ENCODE measurements at regions not wholly inside any gene's neighbourhood (a gene's known extent, or its start where the extent isn't known, plus 50 kb on each side); places are given as distances from the start of the nearest gene placed in this dataset.

DNA sequence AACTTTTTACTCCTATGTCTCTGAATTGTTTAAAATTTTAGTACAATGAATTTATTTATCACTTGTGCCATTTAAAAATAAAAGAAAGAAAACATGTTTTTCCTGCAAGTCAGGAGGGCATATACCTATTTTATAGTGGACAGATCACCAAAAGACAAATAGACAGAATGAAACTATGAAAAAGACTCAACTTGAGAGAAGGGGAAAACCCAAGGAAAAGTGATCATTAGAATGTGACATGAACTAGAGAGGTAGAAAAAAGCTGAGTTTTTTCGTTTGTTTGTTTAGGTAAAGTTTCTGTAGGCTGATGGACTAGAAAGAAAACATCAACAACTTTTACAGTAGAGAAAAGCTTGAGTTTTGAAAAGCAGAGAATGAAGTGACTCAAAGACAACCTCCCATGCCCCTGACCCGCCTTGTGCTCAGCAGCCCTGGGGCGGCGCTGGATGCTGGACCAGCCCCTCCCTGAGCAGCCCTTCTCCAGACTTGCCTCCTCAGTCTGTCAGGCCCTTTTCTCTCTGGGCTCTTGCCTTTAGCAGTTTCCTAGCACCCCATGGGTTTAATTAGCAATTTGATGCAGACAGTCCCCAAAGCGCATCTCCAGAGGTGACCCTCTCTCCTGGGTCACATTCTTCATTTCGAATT is 95.1 kb upstream of the ARID2 start:
- no peak for FAIRE-seq

DNA sequence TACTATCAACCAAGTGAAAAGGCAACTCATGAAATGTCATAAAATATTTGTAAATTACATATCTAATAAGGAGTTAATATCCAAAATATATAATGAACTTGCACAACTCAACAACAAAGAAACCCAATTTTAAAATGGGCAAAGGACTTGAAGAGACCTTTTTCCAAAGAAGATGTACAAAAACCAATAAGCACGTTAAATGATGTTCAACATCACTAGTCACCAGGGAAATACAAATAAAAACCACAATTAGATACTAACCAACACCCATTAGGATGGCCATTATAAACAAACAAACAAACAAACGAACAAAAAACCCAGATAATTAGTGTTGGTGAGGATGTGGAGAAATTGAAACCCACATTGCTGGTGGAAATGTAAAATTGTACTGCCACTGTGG is 92.3 kb upstream of the ARID2 start:
- no peak for FAIRE-seq

DNA sequence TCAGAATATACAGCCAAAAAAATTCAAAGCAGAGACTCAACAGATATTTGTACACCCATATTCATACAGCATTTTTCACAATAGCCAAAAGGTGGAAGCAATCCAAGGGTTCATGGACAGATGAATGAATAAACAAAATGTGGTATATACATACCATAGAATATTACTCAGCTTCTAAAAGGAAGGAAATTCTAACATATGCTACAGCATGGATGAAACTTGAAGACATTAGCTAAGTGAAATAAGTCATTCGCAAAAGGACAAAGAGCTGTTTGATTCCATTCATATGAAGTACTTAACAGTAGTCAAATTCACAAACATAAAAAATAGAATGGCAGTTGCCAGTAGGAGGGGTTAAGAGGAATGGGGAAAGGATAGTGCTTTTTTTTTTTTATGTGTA is 91.8 kb upstream of the ARID2 start:
- FAIRE-seq: no peak

DNA sequence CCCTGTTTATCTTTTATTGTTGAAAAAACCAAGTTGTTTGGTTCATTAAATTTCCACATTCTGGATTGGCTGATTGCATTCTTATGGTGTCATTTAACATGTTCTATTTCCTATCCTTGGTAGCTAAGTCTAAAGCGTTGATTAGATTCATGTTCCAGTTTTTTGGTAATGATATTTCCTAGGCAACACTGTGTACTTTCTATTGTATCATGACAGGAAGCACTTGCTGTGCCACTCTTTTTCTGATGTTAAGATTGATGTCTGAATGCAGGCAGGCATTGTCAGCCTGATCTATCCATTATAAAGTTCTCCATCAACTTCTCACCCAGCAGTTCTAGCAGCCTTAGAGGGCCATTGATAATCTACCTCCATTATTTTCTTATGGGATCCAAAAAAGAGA is 91.1 kb upstream of the ARID2 start:
- no peak for FAIRE-seq

DNA sequence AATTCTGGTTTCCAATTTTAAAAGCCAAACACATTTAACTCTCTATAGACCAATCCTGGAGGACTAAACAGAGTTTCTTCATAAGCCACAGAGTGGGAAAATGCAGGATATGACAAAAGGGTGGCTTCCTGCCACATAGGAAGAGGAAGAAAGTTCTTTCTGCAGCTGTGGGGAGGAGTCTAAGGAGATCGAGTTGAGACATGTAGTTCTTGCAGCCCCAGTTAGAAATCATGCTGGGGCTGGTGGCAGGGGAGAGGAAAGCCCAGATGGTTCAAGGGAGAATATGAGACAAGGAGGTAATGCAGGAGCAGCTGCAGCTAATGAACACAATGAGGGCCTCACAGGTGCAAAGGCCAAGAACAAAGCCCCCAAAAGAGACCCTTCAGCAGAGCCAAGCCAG is 85.0 kb upstream of the ARID2 start:
- FAIRE-seq: no peak

DNA sequence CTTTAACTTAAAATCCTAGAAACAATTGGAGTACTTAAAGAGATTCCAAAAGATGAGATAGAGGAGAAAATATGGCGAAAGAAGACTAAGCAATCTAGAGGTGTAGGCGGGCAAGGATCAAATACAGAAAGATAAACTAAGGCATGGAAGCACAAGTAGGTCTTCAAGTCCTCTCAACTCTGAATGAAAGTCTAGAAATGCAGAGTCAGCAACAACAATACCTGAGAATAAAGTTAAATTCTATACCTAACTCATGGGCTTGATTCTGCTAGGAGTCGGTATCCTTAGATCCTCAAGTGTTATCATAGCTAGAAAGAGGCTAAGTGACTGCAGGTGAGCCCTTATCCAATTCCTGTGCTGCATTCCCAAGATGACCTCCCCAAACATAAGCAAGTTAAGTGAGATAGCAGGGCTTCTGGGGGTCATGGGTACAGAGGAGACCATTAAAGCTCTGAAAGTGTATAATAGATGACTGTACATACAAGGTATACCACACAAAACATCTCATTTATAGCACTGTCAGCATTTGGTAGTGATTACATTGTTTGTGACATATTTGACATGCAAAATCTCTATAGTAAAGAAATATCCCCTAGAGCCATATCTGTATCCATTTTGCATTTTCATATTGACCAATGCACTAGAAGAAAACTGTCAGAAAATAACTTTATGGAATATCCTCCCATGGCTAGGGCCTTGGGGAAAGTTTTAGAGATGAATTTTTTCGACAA is 82.5 kb upstream of the ARID2 start:
- no peak for FAIRE-seq

DNA sequence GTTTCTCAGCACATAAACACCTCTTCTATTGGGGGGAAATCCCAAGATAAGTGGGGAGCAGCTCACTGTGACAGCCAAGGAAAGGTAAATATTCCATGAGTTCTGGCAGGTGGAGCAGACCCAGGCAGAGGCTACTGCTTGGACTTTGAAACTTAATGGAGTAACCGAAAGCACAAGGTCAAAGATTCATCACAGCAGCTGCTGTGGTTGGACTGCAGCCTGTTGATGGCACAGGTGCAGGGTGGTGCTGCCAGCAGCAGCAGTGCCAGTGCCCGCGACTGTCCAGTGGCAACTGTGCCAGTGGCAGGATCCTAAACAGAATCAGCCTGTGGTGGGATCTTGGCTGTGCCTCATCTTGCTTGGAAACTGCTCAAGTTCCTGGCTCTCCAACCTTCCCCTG is 81.4 kb upstream of the ARID2 start:
- FAIRE-seq: no peak

DNA sequence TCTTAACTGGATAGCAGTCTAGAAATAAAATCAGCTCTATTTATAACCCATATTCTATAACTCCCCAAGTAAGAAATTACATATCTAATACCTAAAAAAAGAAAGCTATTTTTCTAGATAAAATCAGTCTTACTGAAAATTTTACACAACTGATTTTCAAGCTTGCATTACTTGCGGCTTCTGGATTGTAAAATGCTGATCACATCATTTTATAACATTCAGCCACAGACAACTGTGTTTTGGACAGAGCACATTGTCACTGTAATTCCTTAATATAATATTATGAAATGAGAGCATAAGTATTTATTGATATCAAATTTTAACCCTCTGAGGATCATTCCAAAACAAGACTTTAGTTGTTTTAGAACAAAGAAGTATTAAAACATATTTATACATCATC is 78.5 kb upstream of the ARID2 start:
- FAIRE-seq: no peak

DNA sequence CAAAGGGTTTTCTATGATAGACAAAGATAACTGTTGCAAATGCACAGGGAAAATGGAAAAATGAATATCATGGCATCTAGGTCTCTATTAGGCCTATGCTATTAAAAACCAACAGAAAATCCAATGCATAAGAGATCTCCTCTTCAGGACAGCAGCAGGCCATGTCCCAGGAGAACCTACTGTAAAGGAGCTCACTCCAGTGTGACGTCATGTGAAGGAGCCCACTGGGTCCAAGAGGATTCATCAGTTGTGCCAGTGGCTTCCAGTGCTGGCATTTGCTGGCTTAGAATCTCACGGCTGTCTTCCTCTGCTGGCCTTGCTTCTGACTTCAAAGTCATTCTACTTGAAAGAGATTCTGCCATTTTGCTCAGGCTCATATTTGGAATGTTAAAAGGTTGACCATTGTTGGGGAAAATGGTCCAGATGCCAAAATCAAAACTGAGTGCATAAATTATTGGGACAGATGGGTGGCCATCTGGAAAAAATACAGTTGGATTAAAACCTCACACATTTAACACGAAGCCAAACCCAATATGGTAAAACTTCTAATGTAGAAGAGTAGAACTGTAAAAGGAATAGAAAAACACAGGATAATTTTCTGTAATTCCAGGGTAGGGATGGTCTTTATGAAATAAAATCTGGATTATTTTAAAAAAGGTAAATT is 75.4 kb upstream of the ARID2 start:
- FAIRE-seq: no peak

DNA sequence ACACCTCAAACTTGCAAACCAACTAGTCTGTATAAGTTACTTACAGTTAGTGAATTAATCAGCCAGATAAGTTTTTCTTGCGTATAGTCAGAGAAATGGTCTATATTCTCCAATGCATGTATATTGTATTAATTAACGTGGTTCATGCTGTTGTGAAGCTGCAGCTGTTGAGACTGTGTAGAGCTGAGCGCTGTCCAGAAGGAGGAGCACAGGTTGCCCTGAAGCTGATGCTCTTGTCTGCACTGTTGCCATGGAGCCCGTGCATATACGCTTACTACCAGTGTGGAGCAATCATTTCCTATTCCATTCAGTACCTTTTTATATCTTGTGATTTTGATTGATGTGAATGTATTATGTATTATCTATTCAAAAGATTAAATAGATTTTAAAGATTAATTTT is 74.3 kb upstream of the ARID2 start:
- no peak for FAIRE-seq

DNA sequence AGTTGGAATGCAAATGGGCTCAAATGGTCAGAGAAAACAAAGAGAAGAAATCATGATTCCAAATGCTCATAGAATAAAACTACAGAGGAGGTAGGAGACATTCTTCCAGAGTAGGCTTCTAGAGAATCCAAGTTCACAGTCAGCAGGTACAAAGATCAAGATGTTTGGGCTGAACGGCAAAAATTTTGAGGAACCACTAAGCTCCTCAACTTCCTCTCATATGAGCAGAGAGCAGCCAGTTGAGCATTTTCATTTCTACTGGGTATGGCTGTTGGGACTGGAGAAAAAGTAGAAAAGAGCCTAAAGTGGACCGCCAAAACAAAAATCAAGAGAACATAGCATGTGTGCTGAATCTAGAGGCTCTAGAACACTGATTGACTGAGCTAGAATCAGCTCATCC is 73.8 kb upstream of the ARID2 start:
- FAIRE-seq: no peak

DNA sequence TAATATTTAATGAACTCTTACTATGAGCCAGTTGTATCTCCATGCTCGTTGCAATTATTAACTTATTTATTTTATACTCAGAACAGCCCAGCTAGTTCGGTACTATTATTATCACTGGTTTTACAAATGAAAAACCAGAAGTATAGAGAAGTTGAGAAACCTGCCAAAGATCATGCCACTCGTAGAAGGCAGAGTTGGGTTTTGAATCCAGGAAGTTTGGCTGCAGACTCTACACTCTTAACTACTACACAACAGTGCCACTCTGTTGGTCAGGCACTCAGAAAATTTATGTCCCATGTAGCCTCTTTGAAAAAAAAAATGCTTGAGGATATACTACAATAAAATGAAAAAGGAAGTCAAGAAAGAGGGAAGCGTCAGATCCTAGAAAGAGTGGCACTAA is 71.5 kb upstream of the ARID2 start:
- FAIRE-seq: no peak

DNA sequence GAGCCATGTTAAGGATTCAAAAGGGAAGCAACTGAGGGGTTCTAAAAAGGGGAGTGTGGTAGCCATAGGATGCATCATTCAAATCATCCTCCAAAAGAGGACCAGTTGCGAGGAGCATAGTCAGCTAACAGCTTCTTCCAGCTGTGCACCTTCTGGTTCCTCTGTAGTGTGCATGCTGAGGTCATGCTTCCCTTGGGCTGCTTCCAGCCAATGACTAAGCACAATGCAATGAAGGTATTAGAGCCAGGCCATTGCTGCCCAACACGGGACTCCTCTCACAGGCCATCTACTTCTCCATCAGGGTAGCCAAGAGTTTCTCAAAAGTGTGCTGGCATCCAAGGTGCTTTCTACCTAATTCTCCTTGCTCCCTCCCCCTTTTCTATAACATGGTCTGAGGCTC is 69.2 kb upstream of the ARID2 start:
- FAIRE-seq: no peak

DNA sequence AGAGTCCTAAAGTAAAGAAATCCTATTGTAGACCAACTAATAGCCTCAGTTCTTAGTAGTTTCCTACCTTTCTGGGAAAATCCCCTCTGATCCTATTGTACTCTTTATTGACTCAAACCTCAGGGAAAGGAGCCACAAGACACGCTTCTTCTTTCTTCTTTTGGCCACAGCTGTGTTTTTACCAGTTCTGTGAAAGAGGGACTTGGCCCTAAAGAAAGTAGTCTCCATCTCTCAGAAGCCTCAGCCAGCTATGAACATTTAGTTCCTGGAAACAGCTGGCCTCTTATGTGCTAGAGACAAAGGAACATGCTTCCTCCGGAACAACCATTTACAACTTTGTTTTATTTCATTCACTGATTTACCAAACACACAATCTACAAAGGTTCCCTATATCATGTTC is 66.1 kb upstream of the ARID2 start:
- FAIRE-seq: no peak

DNA sequence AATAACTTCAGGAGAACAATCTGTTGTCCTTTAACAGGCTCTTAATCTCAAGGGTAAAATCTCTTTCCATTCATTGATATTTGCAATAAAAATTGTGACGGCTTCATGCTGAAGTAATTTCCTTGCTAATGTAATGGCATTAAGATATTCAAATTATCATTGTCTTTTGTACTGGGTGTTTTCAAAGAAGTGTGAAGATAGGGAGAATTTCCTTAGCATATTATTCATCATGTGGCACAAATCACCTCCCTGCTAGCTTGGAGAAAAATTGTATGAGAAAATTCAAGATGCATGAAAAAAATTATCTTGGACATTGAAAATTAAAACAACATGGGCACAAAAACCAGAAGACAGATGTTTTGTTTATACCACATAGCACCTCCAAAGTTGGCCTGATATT is 63.6 kb upstream of the ARID2 start:
- no peak for FAIRE-seq

DNA sequence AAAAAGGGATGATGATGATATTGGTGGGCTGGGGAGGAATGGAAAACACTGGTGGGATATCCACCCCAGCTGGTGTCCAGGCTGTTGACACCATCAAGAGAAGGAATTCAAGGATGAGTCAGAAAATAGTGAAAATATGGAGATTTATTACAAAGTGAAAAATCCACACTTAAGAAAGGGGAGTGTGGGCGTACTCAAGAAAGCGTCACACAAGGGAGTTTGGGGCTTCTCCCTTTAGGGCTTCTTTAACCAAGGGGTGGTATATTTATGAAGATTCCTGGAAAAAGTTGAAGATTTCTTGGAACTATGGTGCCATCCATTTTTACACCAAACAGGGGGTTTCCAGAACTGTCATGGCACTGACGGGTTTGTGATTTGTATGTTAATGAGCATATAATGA is 63.1 kb upstream of the ARID2 start:
- FAIRE-seq: no peak

DNA sequence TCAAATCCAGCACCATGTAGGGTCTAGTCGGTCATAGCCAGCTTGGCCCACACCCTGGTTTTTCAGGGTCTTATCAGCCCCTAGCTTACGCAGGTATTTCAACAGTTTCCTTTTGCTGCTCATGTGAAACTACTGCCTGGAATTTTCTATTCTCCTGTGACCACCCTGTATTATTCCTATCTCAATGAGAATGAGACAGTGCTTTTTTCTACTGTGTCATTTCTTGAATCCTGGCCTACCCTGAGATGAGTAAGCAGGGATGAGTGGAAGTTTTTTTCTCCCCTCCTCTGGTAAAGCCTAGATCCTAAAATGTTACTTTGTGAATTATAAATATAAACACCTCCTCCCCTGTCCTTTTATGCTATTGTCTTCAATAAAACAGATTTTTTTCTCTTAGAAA is 62.7 kb upstream of the ARID2 start:
- no peak for FAIRE-seq

DNA sequence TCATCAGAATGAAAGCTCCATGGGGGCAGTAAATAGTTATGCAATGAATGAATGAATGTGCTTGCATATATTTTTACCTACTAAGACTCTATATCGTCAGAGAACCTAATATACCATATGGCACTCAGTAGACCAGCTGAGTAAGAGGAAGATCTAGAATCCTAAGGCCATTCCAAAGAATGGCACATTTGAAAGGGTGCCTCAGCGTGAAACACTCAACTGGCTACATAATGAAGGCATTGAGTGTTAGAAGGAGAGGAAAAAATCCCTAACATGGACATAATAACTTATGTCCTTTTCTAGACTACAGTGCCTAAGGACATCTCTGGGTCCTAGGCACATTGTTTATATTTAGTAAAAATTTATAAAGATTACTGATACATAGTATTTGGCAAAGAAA is 61.7 kb upstream of the ARID2 start:
- FAIRE-seq: no peak

DNA sequence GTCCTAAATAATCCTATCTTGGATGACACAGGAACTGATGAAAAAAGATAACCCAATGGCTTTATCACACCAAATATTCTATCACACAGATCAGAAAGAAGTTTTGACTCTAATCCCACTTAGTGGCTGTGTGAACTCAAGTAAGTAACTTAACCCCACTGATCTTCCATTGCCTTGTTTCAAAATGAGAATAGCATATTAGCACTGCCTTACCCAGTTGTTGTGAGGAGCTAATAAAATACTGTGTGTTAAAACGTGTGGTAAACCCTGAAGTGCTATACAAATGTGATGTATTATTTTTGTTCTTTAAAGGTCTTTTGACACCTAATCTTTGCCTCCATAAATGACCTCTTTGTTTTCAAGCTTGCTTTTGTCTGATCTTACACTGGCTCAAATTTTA is 60.9 kb upstream of the ARID2 start:
- no peak for FAIRE-seq

DNA sequence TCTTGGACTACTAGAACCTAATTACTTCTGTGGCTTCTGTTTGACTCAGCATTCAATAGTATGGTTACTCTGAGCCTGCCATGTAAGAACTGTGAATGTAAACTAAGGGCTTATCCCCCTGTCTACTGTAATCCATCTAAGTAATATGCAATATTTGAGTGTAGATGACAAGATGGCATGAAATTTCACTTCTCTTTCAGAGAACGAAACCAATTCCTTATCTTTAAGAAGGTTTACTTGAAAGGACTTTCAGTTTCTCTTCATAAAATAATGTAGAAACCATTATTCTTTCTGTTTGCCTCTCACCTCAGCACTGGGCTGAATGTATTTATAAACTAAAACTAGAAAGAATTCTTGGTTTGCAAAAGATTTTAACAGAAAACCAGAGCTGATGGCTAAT is 60.4 kb upstream of the ARID2 start:
- no peak for FAIRE-seq

DNA sequence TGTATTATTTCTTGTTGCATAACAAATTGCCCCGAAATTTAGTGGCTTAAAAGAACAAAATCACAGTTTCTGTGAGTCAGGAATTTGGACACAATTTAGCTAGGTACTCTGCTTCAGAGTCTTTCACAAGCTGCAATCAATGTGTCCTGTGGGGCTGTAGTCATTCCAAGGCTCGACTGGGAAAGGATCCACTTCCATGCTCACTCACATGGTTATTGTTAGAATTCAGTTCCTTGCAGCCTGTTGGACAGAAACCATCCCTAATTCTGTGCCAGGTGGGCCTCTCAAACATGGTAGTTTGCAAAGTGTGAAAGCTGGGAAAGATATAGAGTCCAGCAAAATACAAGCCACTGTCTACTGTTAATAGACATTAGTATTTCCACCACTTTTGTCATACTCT is 59.7 kb upstream of the ARID2 start:
- no peak for FAIRE-seq

DNA sequence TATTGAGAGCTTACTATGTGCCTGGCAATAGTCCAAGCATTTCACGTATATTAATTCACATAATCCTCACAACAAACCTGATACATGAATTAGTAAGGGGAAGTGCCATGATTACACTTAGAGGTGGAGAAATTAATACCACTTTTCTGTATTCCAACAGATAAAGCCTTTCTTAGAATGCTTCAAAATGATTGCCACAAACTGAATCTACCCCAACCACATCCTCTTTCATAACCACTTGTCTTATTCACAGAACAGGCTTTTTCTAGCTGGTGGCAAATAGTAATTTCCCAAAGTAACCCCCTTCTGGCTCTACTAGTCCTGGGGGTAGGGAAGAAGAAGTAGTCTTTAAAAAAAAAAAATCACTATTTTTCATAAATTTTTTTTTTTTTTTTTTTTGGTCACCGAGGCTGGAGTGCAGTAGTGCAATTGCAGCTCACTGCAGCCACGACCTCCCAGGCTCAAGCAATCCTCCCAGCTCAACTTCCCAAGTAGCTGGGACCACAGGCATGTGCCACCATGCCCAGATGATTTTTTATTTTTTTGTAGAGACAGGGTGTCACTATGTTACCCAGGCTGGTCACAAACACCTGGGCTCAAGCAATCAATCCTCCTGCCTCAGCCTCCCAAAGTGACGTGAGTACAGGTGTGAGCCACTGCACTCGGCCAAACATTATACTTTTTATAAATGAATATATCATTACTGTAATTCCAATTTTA is 59.0 kb upstream of the ARID2 start:
- no peak for FAIRE-seq

DNA sequence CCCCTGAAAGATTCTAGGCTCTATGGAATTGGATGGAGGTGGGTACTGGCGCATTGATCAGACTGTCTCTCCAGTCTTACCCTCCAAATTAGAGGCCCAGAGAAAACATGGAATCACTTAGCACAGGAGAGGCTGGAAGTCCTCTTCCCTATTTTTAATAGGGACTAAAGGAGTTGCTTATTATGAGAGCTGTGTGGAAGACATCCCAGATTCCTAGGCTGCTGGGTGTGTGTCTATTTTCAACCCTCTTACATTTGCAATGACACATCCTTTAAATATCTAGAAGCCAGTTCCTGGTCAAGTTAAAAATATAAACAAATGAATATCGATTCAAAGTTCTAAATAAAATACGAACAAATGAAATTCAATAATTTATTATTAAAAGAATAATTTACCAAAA is 58.3 kb upstream of the ARID2 start:
- no peak for FAIRE-seq

Data from A204.1 (cell line).